ENCODE measurements at regions not wholly inside any gene's neighbourhood (a gene's known extent, or its start where the extent isn't known, plus 50 kb on each side); places are given as distances from the start of the nearest gene placed in this dataset.

DNA sequence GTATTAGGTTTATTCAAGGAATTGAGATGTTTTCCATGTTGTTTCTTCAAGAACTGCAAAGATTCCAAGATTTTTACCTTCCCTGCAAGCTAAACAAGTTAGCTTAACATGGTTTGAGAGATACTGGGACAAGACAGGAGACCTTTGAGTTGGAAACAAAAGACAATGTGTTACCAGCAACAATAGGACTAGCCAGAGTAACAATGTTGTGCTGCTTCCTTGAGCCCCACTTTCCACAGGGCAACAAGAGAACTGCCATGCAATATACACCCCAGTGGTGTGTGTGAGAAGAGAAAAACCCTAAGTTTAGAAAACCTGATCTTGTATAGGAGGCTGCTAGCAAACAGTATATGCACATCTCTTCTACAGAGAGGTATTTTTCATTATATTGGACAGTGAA is 264.6 kb downstream of the PCDH20 start:
- Histone ChIP-seq H3F3A (ENCODE audit: control insufficient read depth, insufficient read depth) (no peaks in the 10 kb centered on the region), H4K20me1 (ENCODE audit: control insufficient read depth, insufficient read depth, low read depth, low read length) (no peaks in the 10 kb centered on the region), H3K9me3 (ENCODE audit: control insufficient read depth, insufficient read depth, low read length) (no peaks in the 10 kb centered on the region), H3K9me2 (replicated peaks; ENCODE audit: control insufficient read depth, low read length) (no peaks in the 10 kb centered on the region), H3K27ac (ENCODE audit: low read depth, low read length) (no peak overlapping the region), H3K79me2 (ENCODE audit: control insufficient read depth, low read length) (no peaks in the 10 kb centered on the region), H3K4me3 (ENCODE audit: low read length) (no peak overlapping the region), H3K4me1 (ENCODE audit: control insufficient read depth, low read length) (no peaks in the 10 kb centered on the region), H3K36me3 (ENCODE audit: control insufficient read depth, low read length) (no peaks in the 10 kb centered on the region), H3K27me3 (ENCODE audit: control insufficient read depth, low read length) (no peaks in the 10 kb centered on the region), H3K4me2 (ENCODE audit: low read length) (no peak overlapping the region)
- TF ChIP-seq CTCF (IDR thresholded peaks at IDR 0.05; ENCODE audit: low read depth, low read length, poor library complexity, severe bottlenecking) (no peak), EZH2phosphoT487 (IDR thresholded peaks at IDR 0.05; ENCODE audit: borderline replicate concordance, low read length) (no peak)

GRCh38 chr13:61149331-61149730 is 266.3 kb downstream of the PCDH20 start:
- H3K4me2 ChIP-seq (ENCODE audit: low read length): no peak overlapping the region
- H4K20me1 ChIP-seq (ENCODE audit: control insufficient read depth, insufficient read depth, low read depth, low read length): no peaks in the 10 kb centered on the region
- H3K79me2 ChIP-seq (ENCODE audit: control insufficient read depth, low read length): no peaks in the 10 kb centered on the region
- no peaks in the 10 kb centered on the region for H3K36me3 ChIP-seq (ENCODE audit: control insufficient read depth, low read length)
- no peaks in the 10 kb centered on the region for H3F3A ChIP-seq (ENCODE audit: control insufficient read depth, insufficient read depth)
- H3K9me3 ChIP-seq (ENCODE audit: control insufficient read depth, insufficient read depth, low read length): no peaks in the 10 kb centered on the region; the same call in 1 of the 2 replicates
- no peaks in the 10 kb centered on the region for H3K27me3 ChIP-seq (ENCODE audit: control insufficient read depth, low read length)
- no peaks in the 10 kb centered on the region for H3K4me1 ChIP-seq (ENCODE audit: control insufficient read depth, low read length)
- no peaks in the 10 kb centered on the region for H3K9me2 ChIP-seq (replicated peaks; ENCODE audit: control insufficient read depth, low read length)
- no peak overlapping the region for H3K27ac ChIP-seq (ENCODE audit: low read depth, low read length)
- no peak for TF ChIP-seq EZH2phosphoT487 (IDR thresholded peaks at IDR 0.05; ENCODE audit: borderline replicate concordance, low read length)
- TF ChIP-seq CTCF (IDR thresholded peaks at IDR 0.05; ENCODE audit: low read depth, low read length, poor library complexity, severe bottlenecking): no peak
- no peak overlapping the region for H3K4me3 ChIP-seq (ENCODE audit: low read length)

- H3K27me3 ChIP-seq (ENCODE audit: control insufficient read depth, low read length): no peaks in the 10 kb centered on the region
- no peaks in the 10 kb centered on the region for H3F3A ChIP-seq (ENCODE audit: control insufficient read depth, insufficient read depth)
- no peaks in the 10 kb centered on the region; the same call in 1 of the 2 replicates for H3K9me3 ChIP-seq (ENCODE audit: control insufficient read depth, insufficient read depth, low read length)
Observed at GRCh38 chr13:61148691-61149315, 266.8 kb downstream of the PCDH20 start.

More at GRCh38 chr13:61148691-61149315, 266.8 kb downstream of the PCDH20 start:
- Histone ChIP-seq H3K36me3 (ENCODE audit: control insufficient read depth, low read length) (no peaks in the 10 kb centered on the region), H4K20me1 (ENCODE audit: control insufficient read depth, insufficient read depth, low read depth, low read length) (no peaks in the 10 kb centered on the region), H3K4me2 (ENCODE audit: low read length) (no peak overlapping the region), H3K4me1 (ENCODE audit: control insufficient read depth, low read length) (no peaks in the 10 kb centered on the region), H3K79me2 (ENCODE audit: control insufficient read depth, low read length) (no peaks in the 10 kb centered on the region), H3K4me3 (ENCODE audit: low read length) (no peak overlapping the region), H3K27ac (ENCODE audit: low read depth, low read length) (no peak overlapping the region), H3K9me2 (replicated peaks; ENCODE audit: control insufficient read depth, low read length) (no peaks in the 10 kb centered on the region)
- TF ChIP-seq EZH2phosphoT487 (IDR thresholded peaks at IDR 0.05; ENCODE audit: borderline replicate concordance, low read length) (no peak), CTCF (IDR thresholded peaks at IDR 0.05; ENCODE audit: low read depth, low read length, poor library complexity, severe bottlenecking) (no peak)

Measured in DOHH2 (cell line).